ENCODE measurements at regions not wholly inside any gene's neighbourhood (a gene's known extent, or its start where the extent isn't known, plus 50 kb on each side); places are given as distances from the start of the nearest gene placed in this dataset.
A peak's percentile ranks its signal among the peaks of the same experiment; 100 is the strongest.

DNA sequence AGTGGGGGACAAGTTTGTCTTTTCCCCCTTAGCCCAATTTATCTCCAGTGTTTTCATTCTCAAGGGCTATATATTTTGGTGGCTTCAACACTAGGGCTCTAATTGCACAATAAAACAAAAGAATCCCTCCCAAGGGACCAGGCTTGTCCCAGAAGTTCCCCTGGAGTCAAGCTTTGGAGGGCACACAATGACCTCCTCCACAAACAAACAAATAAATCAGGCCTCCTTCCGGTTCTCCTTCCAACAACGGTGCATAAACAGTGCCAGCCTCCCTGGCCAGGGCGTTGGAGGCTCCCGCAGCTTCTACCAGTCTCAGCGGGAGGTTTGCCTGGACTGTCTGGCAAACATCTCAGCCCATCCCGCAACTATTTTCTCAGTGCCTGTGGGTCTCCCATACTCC lies 188.0 kb upstream of the FOXF1 start:
- Histone ChIP-seq H3K27ac (ENCODE audit: low read length) (no peak overlapping the region), H3K4me1 (ENCODE audit: control insufficient read depth, insufficient read depth, low read length) (no peaks in the 10 kb centered on the region), H3K27me3 (ENCODE audit: control insufficient read depth, insufficient read depth) (no peaks in the 10 kb centered on the region), H3K9me3 (ENCODE audit: control insufficient read depth, low read length) (peaks cover 3% of the 10 kb centered on the region), H3K4me3 (ENCODE audit: low read length) (no peak overlapping the region)
- ATAC-seq (no peak), DNase-seq (no peak)
- intact Hi-C loops (cut with DNase I) = no loop called here
- 21% methylated on average over 6 of the region's 6 CpGs for WGBS

DNA sequence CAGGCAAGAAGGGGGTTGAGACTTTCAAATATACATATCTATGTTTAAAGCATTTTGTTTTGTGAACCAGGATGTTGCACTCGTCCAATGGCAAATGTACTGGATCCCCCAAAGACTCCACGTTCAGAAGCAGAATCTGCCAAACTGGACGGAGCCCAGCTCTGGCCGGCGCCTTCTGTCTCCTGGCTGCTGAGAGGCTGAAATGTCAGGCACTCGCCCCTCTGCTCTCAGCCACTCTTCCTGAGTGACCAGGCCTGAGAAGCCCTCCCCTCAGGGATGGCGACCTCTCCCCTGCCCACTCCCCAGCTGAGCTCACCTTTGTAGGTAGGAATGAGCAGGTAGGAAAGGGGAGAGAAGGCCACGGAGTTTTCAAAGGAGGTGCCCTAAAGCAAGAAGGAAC lies 187.5 kb upstream of the FOXF1 start:
- Histone ChIP-seq H3K4me1 (ENCODE audit: control insufficient read depth, insufficient read depth, low read length) (no peaks in the 10 kb centered on the region), H3K9me3 (ENCODE audit: control insufficient read depth, low read length) (peaks cover 3% of the 10 kb centered on the region), H3K27ac (ENCODE audit: low read length) (no peak overlapping the region), H3K27me3 (ENCODE audit: control insufficient read depth, insufficient read depth) (no peaks in the 10 kb centered on the region), H3K4me3 (ENCODE audit: low read length) (no peak overlapping the region)
- DNase-seq (peak in 1 of 3 donors; percentile 63), ATAC-seq (no peak)
- WGBS = 32% methylated on average over 8 of the region's 8 CpGs
- intact Hi-C loops (cut with DNase I) = no loop called here

DNA sequence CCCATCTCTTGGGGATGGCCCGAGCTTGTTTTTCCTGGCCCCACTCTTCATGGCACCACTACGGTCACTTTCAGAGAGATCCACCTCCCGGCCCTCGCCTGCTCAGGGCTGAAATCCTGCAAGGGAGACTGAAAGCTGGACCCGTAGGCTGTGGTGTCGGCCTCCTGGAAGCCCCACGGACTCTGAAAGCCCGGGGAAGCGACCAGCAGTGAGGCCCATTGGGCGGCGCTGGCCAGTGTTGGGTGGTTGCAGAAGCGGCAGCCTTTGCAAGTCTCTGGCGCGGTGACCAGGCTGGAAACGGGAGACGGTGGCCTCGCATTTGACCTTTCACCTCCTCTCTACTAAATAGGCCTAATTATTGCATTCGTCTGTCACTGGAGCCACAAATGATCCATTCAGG lies 186.0 kb upstream of the FOXF1 start:
- ATAC-seq (no peak), DNase-seq (no peak)
- Histone ChIP-seq H3K4me1 (ENCODE audit: control insufficient read depth, insufficient read depth, low read length) (no peaks in the 10 kb centered on the region), H3K27ac (ENCODE audit: low read length) (no peak overlapping the region), H3K27me3 (ENCODE audit: control insufficient read depth, insufficient read depth) (no peaks in the 10 kb centered on the region), H3K4me3 (ENCODE audit: low read length) (no peak overlapping the region), H3K9me3 (ENCODE audit: control insufficient read depth, low read length) (peaks cover 3% of the 10 kb centered on the region)
- intact Hi-C loops (cut with DNase I) = no loop called here
- 95% methylated on average over 18 of the region's 18 CpGs for WGBS

DNA sequence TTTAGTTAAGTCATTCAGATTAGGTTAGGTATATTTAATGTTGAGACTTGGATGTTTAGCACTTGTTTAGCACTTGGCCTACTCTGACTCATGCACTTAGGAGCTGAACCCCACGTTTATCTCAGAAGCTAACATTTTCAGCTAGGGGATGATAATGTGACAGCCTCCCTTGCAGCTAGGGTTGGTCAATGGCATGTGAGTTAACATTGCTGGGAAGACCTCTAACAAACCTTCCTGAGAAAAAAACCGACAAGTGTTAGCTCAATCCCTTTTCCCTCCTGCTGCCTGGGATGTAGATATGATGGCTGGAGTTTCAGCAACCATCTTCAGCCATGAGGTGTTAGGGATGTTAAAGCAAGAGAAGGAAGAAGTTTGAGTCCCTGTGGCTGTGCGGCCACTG lies 185.0 kb upstream of the FOXF1 start:
- DNase-seq (no peak), ATAC-seq (no peak)
- Histone ChIP-seq H3K4me3 (ENCODE audit: low read length) (no peak overlapping the region), H3K9me3 (ENCODE audit: control insufficient read depth, low read length) (peaks cover 3% of the 10 kb centered on the region), H3K27me3 (ENCODE audit: control insufficient read depth, insufficient read depth) (no peaks in the 10 kb centered on the region), H3K27ac (ENCODE audit: low read length) (no peak overlapping the region), H3K4me1 (ENCODE audit: control insufficient read depth, insufficient read depth, low read length) (no peaks in the 10 kb centered on the region)
- intact Hi-C loops (cut with DNase I) = no loop called here
- whole genome bisulfite sequencing = 81% methylated on average over 3 of the region's 3 CpGs

DNA sequence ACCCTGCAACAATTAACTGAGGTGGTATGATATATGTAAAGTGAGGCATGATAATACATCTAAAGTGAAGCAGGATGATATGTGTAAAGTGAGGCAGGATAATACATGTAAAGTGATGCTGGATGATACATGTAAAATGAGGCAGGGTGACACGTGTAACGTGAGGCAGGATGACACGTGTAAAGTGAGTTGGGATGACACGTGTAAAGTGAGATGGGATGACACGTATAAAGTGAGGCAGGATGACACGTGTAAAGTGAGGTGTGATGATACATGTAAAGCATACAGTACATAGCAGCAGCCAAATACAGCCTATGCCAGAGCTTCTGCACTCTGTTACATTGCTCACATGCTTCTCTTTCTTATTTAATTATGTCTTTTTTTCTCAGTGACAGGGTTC lies 184.4 kb upstream of the FOXF1 start:
- no peak overlapping the region for H3K27ac ChIP-seq (ENCODE audit: low read length)
- H3K27me3 ChIP-seq (ENCODE audit: control insufficient read depth, insufficient read depth) = no peaks in the 10 kb centered on the region
- ATAC-seq (no peak), DNase-seq (no peak)
- intact Hi-C loops (cut with DNase I) = no loop called here
- WGBS = 97% methylated on average over 6 of the region's 6 CpGs
- H3K9me3 ChIP-seq (ENCODE audit: control insufficient read depth, low read length) = peaks cover 3% of the 10 kb centered on the region
- no peak overlapping the region for H3K4me3 ChIP-seq (ENCODE audit: low read length)
- H3K4me1 ChIP-seq (ENCODE audit: control insufficient read depth, insufficient read depth, low read length) = no peaks in the 10 kb centered on the region

DNA sequence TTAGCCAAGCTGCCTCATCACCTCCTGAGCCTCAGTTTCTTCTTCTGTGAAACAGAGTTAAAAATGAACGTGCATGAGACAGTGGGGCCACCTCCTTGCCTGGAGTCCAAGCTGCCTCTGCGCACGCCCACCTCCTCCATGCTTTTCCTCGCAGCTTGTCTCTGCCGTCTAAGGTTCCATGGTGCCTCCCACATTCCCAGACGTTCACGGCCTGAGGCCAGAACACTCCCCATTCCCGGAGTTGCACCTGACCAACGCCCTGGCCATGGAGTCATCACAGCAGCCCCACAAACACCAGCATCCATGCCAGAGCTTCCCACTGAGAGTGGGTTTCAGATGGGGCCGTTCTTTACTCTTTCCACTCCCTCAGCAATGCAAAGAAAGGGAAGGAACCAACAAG lies 183.0 kb upstream of the FOXF1 start:
- DNase-seq (no peak), ATAC-seq (no peak)
- Histone ChIP-seq H3K27me3 (ENCODE audit: control insufficient read depth, insufficient read depth) (no peaks in the 10 kb centered on the region), H3K4me3 (ENCODE audit: low read length) (no peak overlapping the region), H3K4me1 (ENCODE audit: control insufficient read depth, insufficient read depth, low read length) (no peaks in the 10 kb centered on the region), H3K27ac (ENCODE audit: low read length) (no peak overlapping the region), H3K9me3 (ENCODE audit: control insufficient read depth, low read length) (peaks cover 3% of the 10 kb centered on the region)
- intact Hi-C loops (cut with DNase I) = no loop called here
- 73% methylated on average over 10 of the region's 10 CpGs for WGBS

DNA sequence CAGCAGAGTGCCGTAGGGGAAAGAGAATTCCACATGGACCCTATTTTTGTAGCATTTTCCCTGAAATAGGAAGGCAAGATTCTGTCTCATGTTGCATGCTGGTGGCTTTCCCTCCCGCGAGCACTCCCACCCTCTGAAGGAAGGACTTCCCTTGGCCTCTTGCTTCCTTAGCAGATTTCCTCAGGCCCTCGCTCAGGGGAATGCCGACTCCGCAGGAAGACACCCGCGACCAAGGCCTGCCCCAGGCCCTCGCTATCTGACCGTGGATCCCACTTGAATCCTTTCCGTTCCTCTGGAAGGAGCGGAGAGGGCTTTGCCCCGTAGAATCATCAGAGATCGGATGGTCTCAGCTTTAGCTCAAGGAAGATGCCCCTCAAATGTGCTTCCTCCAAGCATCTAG lies 179.4 kb upstream of the FOXF1 start:
- no peak overlapping the region for H3K27ac ChIP-seq (ENCODE audit: low read length)
- intact Hi-C loops (cut with DNase I) = no loop called here
- H3K4me3 ChIP-seq (ENCODE audit: low read length) = no peak overlapping the region
- no peaks in the 10 kb centered on the region for H3K27me3 ChIP-seq (ENCODE audit: control insufficient read depth, insufficient read depth)
- WGBS = 41% methylated on average over 14 of the region's 14 CpGs
- H3K4me1 ChIP-seq (ENCODE audit: control insufficient read depth, insufficient read depth, low read length) = no peaks in the 10 kb centered on the region
- no peaks in the 10 kb centered on the region for H3K9me3 ChIP-seq (ENCODE audit: control insufficient read depth, low read length)
- DNase-seq (no peak), ATAC-seq (no peak)

DNA sequence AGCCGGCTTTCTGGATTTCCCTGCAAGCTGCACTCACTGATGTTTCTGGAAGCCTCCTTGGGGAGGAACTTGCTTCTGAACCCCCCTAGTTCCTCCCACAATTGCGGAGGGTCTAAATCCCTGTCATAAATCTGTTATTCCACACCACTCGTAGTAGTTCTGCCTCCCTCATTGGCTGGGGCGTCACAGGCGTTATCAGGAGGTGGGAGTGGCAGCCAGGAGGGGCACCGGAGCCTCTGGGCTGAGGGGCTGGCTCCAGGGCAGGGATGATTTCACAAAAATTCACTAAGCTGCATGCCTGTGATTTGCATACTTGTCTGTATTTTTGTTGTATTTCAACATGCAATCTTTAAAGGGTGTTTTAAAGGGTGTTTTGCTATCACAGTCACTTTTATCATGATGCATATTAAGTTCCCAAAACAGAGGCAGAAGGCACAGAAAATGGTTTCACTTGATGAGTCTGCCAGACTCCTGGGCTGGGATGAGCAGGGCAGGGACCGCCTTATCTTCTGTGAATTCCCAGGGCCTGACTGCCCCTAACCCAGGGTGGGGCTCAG lies 176.2 kb upstream of the FOXF1 start:
- DNase-seq (no peak), ATAC-seq (no peak)
- H3K4me3 ChIP-seq (ENCODE audit: low read length) = no peak overlapping the region
- no peaks in the 10 kb centered on the region for H3K4me1 ChIP-seq (ENCODE audit: control insufficient read depth, insufficient read depth, low read length)
- WGBS = 27% methylated on average over 7 of the region's 7 CpGs
- H3K27ac ChIP-seq (ENCODE audit: low read length) = no peak overlapping the region
- no peaks in the 10 kb centered on the region for H3K9me3 ChIP-seq (ENCODE audit: control insufficient read depth, low read length)
- intact Hi-C loops (cut with DNase I) = no loop called here
- no peaks in the 10 kb centered on the region for H3K27me3 ChIP-seq (ENCODE audit: control insufficient read depth, insufficient read depth)

DNA sequence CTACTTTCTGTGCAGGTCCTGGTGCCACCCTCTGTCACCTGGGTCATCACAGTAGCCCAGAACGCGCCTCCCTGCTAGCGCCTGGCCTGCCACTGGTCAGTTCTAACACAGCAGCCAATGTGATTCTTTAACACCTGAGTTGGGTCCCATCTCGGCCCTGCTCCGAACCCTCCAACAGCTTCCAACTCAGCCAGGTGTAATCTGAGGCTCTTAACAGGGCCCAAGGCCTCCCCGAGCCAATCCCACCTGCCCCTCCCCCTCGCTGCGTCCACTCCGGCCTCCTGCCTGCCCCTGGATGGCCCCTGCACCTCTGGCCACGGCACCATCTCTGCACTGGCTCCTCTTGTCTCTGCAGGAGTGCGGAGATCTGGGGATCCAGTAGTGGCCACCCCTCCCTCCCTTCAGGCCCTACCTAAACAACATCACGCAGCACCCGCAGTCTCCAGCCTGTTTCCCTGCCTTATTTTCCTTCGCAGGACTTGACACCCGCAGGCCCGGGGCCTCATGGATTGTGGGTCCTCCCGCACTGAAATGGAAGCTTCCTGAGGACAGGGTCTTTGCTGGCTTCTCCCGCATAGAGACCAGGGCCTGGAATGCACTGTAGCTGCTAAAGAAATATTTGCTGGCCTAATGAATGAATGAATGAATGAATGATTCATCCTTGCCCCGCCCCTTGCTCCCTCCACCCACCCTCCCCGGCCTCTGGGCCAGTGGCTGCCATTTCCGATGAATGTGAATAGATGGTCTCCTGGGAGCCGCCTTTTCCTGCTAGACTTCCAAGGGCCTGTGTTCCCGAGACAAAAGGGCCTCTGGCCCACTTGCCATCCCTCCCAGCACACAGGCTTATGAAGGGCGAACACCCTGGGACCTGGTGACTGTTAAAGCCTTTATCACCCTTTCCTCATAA lies 174.8 kb upstream of the FOXF1 start:
- H3K9me3 ChIP-seq (ENCODE audit: control insufficient read depth, low read length) = no peaks in the 10 kb centered on the region
- WGBS = 73% methylated on average over 24 of the region's 24 CpGs
- no peak for ATAC-seq
- no peaks in the 10 kb centered on the region for H3K27me3 ChIP-seq (ENCODE audit: control insufficient read depth, insufficient read depth)
- intact Hi-C loops (cut with DNase I) = no loop called here
- H3K4me1 ChIP-seq (ENCODE audit: control insufficient read depth, insufficient read depth, low read length) = no peaks in the 10 kb centered on the region
- H3K4me3 ChIP-seq (ENCODE audit: low read length) = no peak overlapping the region
- DNase-seq = no peak
- H3K27ac ChIP-seq (ENCODE audit: low read length) = no peak overlapping the region

DNA sequence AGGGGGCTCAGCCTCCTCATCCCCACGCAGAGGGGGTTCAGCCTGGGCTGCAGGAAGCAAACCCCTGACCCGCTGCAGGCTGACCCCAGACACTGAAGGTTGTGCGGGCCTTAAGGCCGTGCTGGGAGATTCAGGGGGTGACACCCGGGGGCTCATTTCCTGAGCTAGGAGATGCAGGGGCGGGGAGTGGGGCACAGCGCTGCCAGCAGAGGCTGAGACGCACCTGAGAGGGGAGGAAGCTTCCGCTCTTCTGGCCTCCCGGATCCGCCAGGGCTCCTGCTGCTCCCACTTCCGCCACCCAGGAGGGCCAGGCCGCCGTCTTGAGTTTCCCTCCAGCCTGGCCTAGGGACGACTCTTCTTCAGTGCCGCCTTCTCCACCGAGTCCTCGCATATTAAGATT lies 173.2 kb upstream of the FOXF1 start:
- Histone ChIP-seq H3K9me3 (ENCODE audit: control insufficient read depth, low read length) (no peaks in the 10 kb centered on the region), H3K27ac (ENCODE audit: low read length) (no peak overlapping the region), H3K27me3 (ENCODE audit: control insufficient read depth, insufficient read depth) (no peaks in the 10 kb centered on the region), H3K4me1 (ENCODE audit: control insufficient read depth, insufficient read depth, low read length) (no peaks in the 10 kb centered on the region), H3K4me3 (ENCODE audit: low read length) (no peak overlapping the region)
- intact Hi-C loops (cut with DNase I) = no loop called here
- 85% methylated on average over 18 of the region's 18 CpGs for WGBS
- DNase-seq = no peak
- ATAC-seq = no peak

DNA sequence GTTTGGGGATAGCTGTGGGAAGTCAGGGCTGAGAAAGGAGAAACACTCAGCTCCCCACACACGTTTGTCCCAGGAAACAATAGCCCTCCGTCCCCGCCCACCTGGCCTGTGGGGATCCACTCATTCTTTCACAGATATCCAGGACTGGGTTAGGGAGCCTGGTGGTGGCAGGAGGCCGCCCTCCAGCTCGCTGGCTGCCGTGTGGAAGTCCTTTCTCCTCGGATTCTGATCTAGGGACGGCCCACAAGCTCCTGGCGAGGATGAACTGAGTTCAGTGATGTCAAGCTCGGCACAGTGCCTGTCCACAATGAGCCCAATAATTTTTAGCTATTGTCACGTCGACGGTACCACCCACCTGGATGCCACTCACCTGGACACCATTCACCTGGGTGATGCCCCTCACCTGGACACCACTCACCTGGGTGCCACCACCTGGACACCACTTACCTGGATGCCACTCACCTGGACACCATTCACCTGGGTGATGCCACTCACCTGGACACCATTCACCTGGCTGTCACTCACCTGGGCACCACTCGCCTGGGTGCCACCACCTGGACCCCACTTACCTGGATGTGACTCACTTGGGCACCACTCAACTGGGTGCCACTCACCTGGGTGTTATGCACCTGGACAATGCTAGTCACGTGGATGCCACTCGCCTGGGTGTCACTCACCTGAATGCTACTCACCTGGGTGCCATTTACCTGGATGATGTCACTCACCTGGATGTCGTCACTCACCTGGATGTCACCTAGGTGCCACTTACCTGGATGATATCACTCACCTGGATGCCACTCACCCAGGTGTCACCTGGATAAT lies 172.5 kb upstream of the FOXF1 start:
- ATAC-seq = no peak
- intact Hi-C loops (cut with DNase I) = no loop called here
- H3K27ac ChIP-seq (ENCODE audit: low read length) = no peak overlapping the region
- no peaks in the 10 kb centered on the region for H3K4me1 ChIP-seq (ENCODE audit: control insufficient read depth, insufficient read depth, low read length)
- H3K4me3 ChIP-seq (ENCODE audit: low read length) = no peak overlapping the region
- no peaks in the 10 kb centered on the region for H3K27me3 ChIP-seq (ENCODE audit: control insufficient read depth, insufficient read depth)
- no peaks in the 10 kb centered on the region for H3K9me3 ChIP-seq (ENCODE audit: control insufficient read depth, low read length)
- WGBS = 83% methylated on average over 17 of the region's 17 CpGs
- DNase-seq = no peak

All from right cardiac atrium (tissue), 5 donors.